GM12872 (cell line): ENCODE measurements at regions not wholly inside any gene's neighbourhood (a gene's known extent, or its start where the extent isn't known, plus 50 kb on each side); places are given as distances from the start of the nearest gene placed in this dataset.

Experiments
- CTCF ChIP-seq: IDR thresholded peaks from 3 replicates; pipeline ENCODE4 v1.5.1; 2011; ENCODE audit warnings: low read depth, mild to moderate bottlenecking, low read length, moderate library complexity; ENCODE audit not compliant: insufficient read depth

GRCh38 chrX:85620466-85620865, 241.0 kb upstream of the POF1B start:
- TF ChIP-seq CTCF: no peak

GRCh38 chrX:85619962-85620361, 240.5 kb upstream of the POF1B start:
- no peak for TF ChIP-seq CTCF

GRCh38 chrX:85611926-85612325, 232.5 kb upstream of the POF1B start:
- no peak for TF ChIP-seq CTCF

- no peak for TF ChIP-seq CTCF
Measured at GRCh38 chrX:85592980-85593379, 213.5 kb upstream of the POF1B start.

GRCh38 chrX:85591536-85591935, 212.1 kb upstream of the POF1B start:
- TF ChIP-seq CTCF: no peak

- no peak for TF ChIP-seq CTCF
Measured at GRCh38 chrX:85590638-85591037, 211.2 kb upstream of the POF1B start.

GRCh38 chrX:85573801-85574200, 194.3 kb upstream of the POF1B start:
- TF ChIP-seq CTCF: no peak

- TF ChIP-seq CTCF: no peak
Measured at GRCh38 chrX:85570496-85570895, 191.0 kb upstream of the POF1B start.
